Central memory CD8-positive, alpha-beta T cell (primary cell): ENCODE measurements at regions not wholly inside any gene's neighbourhood (a gene's known extent, or its start where the extent isn't known, plus 50 kb on each side); places are given as distances from the start of the nearest gene placed in this dataset.

Experiments
- ATAC-seq: fragments of 150-1000 bp; cut with Tn5 transposase; replicated peaks from 2 replicates; pipeline ENCODE4 v1.10.0; 2022; ENCODE audit warnings: mild to moderate bottlenecking, moderate FRiP score, moderate number of reproducible peaks; ENCODE audit not compliant: poor library complexity, severe bottlenecking; ENCODE audit errors: extremely low read depth
- DNase-seq, 2 donors: peaks; one replicate each; pipeline ENCODE4 v3.0.0; 2021; ENCODE audit warnings: low spot score in 2 of 2
- H3K27ac Mint-ChIP-seq: one replicate; pipeline ENCODE4 v1.8.0; 2022; ENCODE audit warnings: low read depth, mild to moderate bottlenecking, moderate library complexity, mixed read lengths
- H3K27me3 Mint-ChIP-seq: one replicate; pipeline ENCODE4 v1.8.0; 2022; ENCODE audit warnings: mixed read lengths
- H3K36me3 Mint-ChIP-seq: one replicate; pipeline ENCODE4 v1.8.0; 2022; ENCODE audit warnings: mild to moderate bottlenecking, moderate library complexity, mixed read lengths; ENCODE audit not compliant: insufficient read depth
- H3K4me1 Mint-ChIP-seq: one replicate; pipeline ENCODE4 v1.8.0; 2022; ENCODE audit warnings: mixed read lengths
- H3K4me3 Mint-ChIP-seq: one replicate; pipeline ENCODE4 v1.8.0; 2022; ENCODE audit warnings: mild to moderate bottlenecking, moderate library complexity, mixed read lengths
- H3K9me3 Mint-ChIP-seq: one replicate; pipeline ENCODE4 v1.8.0; 2022; ENCODE audit warnings: mixed read lengths

- DNase-seq = no peak
- H3K9me3 Mint-ChIP-seq = no peaks in the 10 kb centered on the region
- no peak overlapping the region for H3K4me3 Mint-ChIP-seq
- ATAC-seq = no peak
- H3K4me1 Mint-ChIP-seq = peaks cover 13% of the 10 kb centered on the region
- H3K36me3 Mint-ChIP-seq = no peaks in the 10 kb centered on the region
- H3K27me3 Mint-ChIP-seq = peaks cover 26% of the 10 kb centered on the region
- no peak overlapping the region for H3K27ac Mint-ChIP-seq
Measured at GRCh38 chr6:108758884-108759283, 89.3 kb upstream of the ARMC2 start.

DNA sequence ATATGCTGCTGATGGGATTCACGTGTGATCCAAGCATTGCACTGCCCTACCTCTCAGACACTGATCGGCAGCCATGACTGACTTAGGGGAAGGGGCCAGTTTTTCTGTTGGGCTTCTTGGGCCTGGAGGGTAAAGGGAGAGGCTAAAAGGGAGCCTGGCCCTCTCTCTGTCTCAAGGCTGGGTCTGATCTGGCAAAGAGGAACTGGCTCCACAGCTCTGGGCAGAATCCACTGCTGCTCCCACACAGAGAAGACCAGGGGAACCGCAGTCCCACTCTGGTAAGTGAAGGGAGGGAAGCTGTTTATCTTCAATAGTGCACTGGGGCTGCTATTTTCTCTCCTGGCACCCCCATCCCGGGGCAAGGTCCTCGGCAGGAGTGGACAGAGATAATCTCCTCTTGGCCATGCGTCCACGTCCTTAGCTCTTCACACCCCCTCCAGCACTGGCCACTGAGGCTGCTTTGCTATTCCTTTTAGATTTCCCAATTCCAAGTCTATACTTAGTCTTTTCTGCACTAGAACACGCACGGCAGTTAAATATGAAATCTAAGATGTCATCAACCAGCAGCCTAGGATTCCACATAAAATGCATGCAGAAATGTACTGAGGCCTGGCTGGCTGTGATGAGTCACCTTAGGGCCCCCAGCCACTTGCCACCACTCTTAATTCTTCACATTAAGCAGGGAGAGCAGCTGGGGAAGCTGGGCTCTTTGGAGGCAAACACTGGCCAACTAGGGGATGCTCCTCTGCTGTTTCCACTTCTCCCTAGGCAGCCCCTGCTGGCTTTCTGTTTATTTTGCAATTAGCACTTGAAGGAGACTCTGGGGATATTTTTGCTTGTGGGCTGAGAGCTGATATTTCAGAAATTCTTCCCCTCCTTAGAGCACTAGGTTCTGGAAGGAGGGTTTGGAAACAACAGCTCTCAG lies 87.8 kb upstream of the ARMC2 start:
- Mint-ChIP-seq H3K4me3 (no peak overlapping the region), H3K9me3 (no peaks in the 10 kb centered on the region), H3K27me3 (peaks cover 31% of the 10 kb centered on the region), H3K36me3 (no peaks in the 10 kb centered on the region), H3K4me1 (peaks cover 13% of the 10 kb centered on the region), H3K27ac (no peak overlapping the region)
- no peak for DNase-seq
- ATAC-seq = no peak

GRCh38 chr6:108762394-108762793 lies 85.8 kb upstream of the ARMC2 start:
- H3K4me1 Mint-ChIP-seq = peaks cover 17% of the 10 kb centered on the region
- ATAC-seq = no peak
- no peak overlapping the region for H3K27ac Mint-ChIP-seq

GRCh38 chr6:108763931-108764579 lies 84.2 kb upstream of the ARMC2 start:
- Mint-ChIP-seq H3K27me3 (peaks cover 31% of the 10 kb centered on the region), H3K27ac (no peak overlapping the region), H3K36me3 (no peaks in the 10 kb centered on the region), H3K4me1 (peaks cover 21% of the 10 kb centered on the region), H3K4me3 (no peak overlapping the region), H3K9me3 (no peaks in the 10 kb centered on the region)
- DNase-seq (no peak), ATAC-seq (no peak)

More at GRCh38 chr6:108762394-108762793, 85.8 kb upstream of the ARMC2 start:
- no peaks in the 10 kb centered on the region for H3K36me3 Mint-ChIP-seq
- H3K27me3 Mint-ChIP-seq = peaks cover 31% of the 10 kb centered on the region
- DNase-seq = no peak
- no peak overlapping the region for H3K4me3 Mint-ChIP-seq
- H3K9me3 Mint-ChIP-seq = no peaks in the 10 kb centered on the region

- Mint-ChIP-seq H3K4me3 (no peak overlapping the region), H3K9me3 (no peaks in the 10 kb centered on the region), H3K27ac (no peak overlapping the region), H3K4me1 (peaks cover 21% of the 10 kb centered on the region), H3K36me3 (no peaks in the 10 kb centered on the region), H3K27me3 (peaks cover 31% of the 10 kb centered on the region)
- DNase-seq = no peak
- ATAC-seq = no peak
Measured at GRCh38 chr6:108764580-108764950, 83.7 kb upstream of the ARMC2 start.

DNA sequence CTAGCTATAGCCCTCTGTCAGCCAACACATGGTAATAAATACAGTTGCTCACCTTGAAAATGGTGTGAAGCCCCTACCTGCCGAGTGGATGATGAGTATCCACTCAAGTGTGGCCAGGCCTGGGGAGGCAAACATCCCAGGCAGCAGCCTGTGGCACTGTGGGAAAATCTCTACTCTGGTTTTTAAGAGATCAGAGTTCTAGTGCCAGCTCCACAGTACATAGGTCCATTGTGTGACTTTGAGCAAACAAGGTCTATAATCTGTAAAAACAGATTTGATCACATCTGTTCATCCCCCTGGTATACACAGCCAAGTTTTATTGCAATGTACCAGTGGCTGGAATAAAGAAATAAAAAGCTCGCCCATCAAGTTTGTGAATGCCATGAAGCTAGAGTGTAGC lies 82.7 kb upstream of the ARMC2 start:
- ATAC-seq (no peak), DNase-seq (no peak)
- Mint-ChIP-seq H3K4me1 (peaks cover 21% of the 10 kb centered on the region), H3K36me3 (no peaks in the 10 kb centered on the region), H3K27me3 (peaks cover 28% of the 10 kb centered on the region), H3K4me3 (no peak overlapping the region), H3K27ac (no peak overlapping the region), H3K9me3 (no peaks in the 10 kb centered on the region)

GRCh38 chr6:108766419-108766818 lies 81.8 kb upstream of the ARMC2 start:
- Mint-ChIP-seq H3K27me3 (peaks cover 18% of the 10 kb centered on the region), H3K4me3 (no peak overlapping the region), H3K4me1 (peaks cover 21% of the 10 kb centered on the region), H3K36me3 (no peaks in the 10 kb centered on the region), H3K27ac (no peak overlapping the region), H3K9me3 (no peaks in the 10 kb centered on the region)
- ATAC-seq (no peak), DNase-seq (no peak)

DNA sequence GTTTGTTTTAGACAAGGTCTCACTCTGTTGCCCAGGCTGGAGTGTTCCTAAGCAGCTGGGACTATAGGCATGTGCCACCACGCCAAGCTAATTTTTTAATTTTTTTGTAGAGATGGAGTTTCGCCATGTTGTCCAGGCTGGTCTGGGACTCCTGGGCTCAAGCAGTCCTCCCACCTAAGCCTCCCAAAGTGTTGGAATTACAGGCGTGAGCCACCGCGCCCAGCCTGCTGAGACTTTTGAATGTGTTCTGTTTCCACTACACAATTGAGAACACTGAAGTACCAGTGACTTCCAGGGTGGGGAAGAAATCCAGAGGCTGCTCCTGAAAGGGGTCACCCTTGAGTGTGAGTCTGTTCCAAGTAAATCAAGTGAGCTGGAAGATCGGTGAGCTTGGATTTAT lies 81.3 kb upstream of the ARMC2 start:
- peaks cover 21% of the 10 kb centered on the region for H3K4me1 Mint-ChIP-seq
- DNase-seq (no peak), ATAC-seq (no peak)
- no peaks in the 10 kb centered on the region for H3K9me3 Mint-ChIP-seq
- H3K27ac Mint-ChIP-seq = no peak overlapping the region
- no peak overlapping the region for H3K4me3 Mint-ChIP-seq
- H3K36me3 Mint-ChIP-seq = no peaks in the 10 kb centered on the region
- peaks cover 15% of the 10 kb centered on the region for H3K27me3 Mint-ChIP-seq

DNA sequence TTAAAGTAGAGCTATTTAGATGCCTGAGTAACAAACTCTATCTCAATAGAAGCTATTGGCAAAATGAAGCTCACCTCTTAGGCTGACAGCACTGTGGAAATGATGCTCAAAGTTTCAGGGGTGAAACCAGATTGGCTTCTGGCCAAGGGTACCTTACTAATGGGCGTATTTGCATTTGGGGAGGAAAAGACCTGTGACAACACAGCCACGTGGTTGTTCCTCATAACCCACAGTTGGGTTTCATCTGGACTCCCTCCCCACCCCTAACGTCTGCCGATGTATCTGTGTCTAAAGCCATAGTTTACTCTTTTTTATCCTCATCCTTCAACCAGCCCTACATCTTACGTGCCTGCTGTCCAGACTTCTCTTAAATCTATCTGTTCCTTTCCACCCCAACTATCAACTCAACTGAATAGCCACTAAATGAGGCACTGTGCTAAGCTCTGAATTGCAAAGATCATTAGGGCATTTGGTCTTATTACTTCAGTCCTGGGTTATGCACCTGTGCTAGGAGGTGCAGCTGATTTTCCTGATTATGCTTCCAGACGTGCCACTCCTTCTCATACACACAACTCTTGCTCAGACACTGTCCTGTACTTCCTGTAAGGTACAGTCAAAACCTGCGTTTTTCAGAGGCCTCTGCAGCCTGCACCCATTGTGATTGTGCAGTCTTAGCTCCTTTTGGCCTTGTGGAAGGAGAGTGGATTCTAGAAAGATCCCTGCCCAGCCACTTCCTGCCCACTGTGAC lies 80.6 kb upstream of the ARMC2 start:
- ATAC-seq = no peak
- Mint-ChIP-seq H3K27ac (no peak overlapping the region), H3K27me3 (peaks cover 15% of the 10 kb centered on the region)

DNA sequence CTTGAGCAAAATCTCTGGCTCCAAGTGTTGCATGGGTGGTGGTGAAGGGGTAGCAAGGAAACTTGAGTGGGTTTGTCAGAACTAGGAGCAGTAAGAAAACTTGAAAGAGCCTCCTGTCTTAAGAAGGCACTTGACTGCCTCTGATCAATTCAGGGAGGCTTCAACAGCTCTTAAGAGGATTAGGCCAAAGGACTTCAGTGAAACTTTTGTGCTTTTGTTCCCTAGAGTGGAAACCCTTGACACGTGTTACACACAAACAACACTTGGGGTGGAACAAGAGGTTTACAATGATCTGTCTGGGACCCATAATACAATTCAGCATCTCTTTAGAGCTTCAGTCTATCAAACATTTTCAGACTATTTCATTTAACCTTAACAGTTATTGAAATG lies 80.1 kb upstream of the ARMC2 start:
- DNase-seq (no peak), ATAC-seq (no peak)
- H3K9me3 Mint-ChIP-seq = no peaks in the 10 kb centered on the region
- no peak overlapping the region for H3K27ac Mint-ChIP-seq
- peaks cover 13% of the 10 kb centered on the region for H3K27me3 Mint-ChIP-seq
- H3K36me3 Mint-ChIP-seq = no peaks in the 10 kb centered on the region
- peaks cover 15% of the 10 kb centered on the region for H3K4me1 Mint-ChIP-seq
- no peak overlapping the region for H3K4me3 Mint-ChIP-seq

More for the DNA sequence above, 80.6 kb upstream of the ARMC2 start:
- Mint-ChIP-seq H3K36me3 (no peaks in the 10 kb centered on the region), H3K4me3 (no peak overlapping the region), H3K4me1 (peaks cover 16% of the 10 kb centered on the region), H3K9me3 (no peaks in the 10 kb centered on the region)
- DNase-seq = no peak

GRCh38 chr6:108768792-108769524 lies 79.3 kb upstream of the ARMC2 start:
- ATAC-seq (no peak), DNase-seq (no peak)
- Mint-ChIP-seq H3K36me3 (no peaks in the 10 kb centered on the region), H3K4me1 (peaks cover 8% of the 10 kb centered on the region), H3K27ac (no peak overlapping the region), H3K27me3 (peaks cover 5% of the 10 kb centered on the region), H3K9me3 (no peaks in the 10 kb centered on the region), H3K4me3 (no peak overlapping the region)

DNA sequence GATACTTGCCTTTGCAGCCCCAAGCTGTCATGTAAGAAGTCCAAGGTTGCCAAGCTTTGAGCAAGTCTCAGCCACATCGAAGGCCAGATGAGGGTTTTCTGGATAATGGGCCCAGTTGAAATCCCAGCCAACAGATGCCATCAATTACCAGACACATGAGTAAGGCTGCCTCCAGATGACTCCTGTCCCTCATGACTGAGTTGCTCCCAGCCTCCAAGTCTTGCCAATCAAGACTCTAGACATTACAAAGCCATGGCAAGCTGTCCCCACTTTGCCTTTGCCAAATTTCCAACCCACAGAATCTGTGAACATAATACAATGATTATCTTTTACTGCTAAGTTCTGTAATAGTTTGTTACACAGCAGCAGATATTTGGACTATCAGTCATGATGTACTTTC lies 76.8 kb upstream of the ARMC2 start:
- H3K4me1 Mint-ChIP-seq = peaks cover 4% of the 10 kb centered on the region
- H3K27ac Mint-ChIP-seq = no peak overlapping the region
- DNase-seq (no peak), ATAC-seq (no peak)
- no peaks in the 10 kb centered on the region for H3K27me3 Mint-ChIP-seq
- H3K4me3 Mint-ChIP-seq = no peak overlapping the region
- no peaks in the 10 kb centered on the region for H3K9me3 Mint-ChIP-seq
- H3K36me3 Mint-ChIP-seq = no peaks in the 10 kb centered on the region
